BE2C (cell line): ENCODE measurements at regions not wholly inside any gene's neighbourhood (a gene's known extent, or its start where the extent isn't known, plus 50 kb on each side); places are given as distances from the start of the nearest gene placed in this dataset.

Source experiments
- DNase-seq: peaks from one replicate; pipeline ENCODE4 v3.0.0-alpha.2; 2020
- H3K27me3 ChIP-seq: fragments of 250-450 bp; sonication (Bioruptor Pico); 2 replicates; pipeline ENCODE4 v1.5.1; 2020; ENCODE audit warnings: mild to moderate bottlenecking
- H3K36me3 ChIP-seq: fragments of 250-450 bp; sonication (Bioruptor Pico); 2 replicates; pipeline ENCODE4 v1.5.1; 2020; ENCODE audit warnings: mild to moderate bottlenecking
- H3K4me1 ChIP-seq: fragments of 250-450 bp; sonication (Bioruptor Pico); 2 replicates; pipeline ENCODE4 v1.5.1; 2020
- H3K4me3 ChIP-seq: 2 replicates; pipeline ENCODE4 v1.5.1; 2011; ENCODE audit warnings: low read depth, low read length
- H3K9me3 ChIP-seq: fragments of 250-450 bp; sonication (Bioruptor Pico); 2 replicates; pipeline ENCODE4 v1.5.1; 2020
- TF ChIP-seq, protein P1 (sequence below): IDR thresholded peaks from 2 replicates; pipeline ENCODE4 v1.5.1; 2012; ENCODE audit warnings: mild to moderate bottlenecking, low read depth, low read length

DNA sequence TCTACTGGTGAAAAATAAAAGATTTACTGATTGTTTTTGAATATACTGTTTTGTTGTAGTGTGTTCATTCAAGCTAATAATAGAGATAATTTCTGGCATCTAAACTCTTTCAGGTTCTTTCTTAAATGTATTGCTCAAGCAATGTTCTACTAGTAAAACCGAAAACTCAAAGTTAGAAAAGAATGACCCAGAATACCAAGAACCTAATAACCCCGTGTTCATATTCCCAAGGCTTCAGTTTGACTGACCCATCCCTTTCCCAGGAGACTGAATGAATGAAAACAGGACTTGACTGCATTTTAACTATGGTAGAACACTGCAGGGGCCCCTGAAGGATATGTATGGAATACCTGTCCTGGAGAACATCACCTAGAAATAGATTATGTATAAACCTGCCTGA is 375.3 kb downstream of the MAFB start:
- Histone ChIP-seq H3K27me3 (no peaks in the 10 kb centered on the region), H3K4me1 (no peaks in the 10 kb centered on the region), H3K9me3 (no peaks in the 10 kb centered on the region), H3K36me3 (no peaks in the 10 kb centered on the region), H3K4me3 (no peak overlapping the region)
- DNase-seq: no peak
- TF ChIP-seq, protein P1, sequence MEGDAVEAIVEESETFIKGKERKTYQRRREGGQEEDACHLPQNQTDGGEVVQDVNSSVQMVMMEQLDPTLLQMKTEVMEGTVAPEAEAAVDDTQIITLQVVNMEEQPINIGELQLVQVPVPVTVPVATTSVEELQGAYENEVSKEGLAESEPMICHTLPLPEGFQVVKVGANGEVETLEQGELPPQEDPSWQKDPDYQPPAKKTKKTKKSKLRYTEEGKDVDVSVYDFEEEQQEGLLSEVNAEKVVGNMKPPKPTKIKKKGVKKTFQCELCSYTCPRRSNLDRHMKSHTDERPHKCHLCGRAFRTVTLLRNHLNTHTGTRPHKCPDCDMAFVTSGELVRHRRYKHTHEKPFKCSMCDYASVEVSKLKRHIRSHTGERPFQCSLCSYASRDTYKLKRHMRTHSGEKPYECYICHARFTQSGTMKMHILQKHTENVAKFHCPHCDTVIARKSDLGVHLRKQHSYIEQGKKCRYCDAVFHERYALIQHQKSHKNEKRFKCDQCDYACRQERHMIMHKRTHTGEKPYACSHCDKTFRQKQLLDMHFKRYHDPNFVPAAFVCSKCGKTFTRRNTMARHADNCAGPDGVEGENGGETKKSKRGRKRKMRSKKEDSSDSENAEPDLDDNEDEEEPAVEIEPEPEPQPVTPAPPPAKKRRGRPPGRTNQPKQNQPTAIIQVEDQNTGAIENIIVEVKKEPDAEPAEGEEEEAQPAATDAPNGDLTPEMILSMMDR: no peak

DNA sequence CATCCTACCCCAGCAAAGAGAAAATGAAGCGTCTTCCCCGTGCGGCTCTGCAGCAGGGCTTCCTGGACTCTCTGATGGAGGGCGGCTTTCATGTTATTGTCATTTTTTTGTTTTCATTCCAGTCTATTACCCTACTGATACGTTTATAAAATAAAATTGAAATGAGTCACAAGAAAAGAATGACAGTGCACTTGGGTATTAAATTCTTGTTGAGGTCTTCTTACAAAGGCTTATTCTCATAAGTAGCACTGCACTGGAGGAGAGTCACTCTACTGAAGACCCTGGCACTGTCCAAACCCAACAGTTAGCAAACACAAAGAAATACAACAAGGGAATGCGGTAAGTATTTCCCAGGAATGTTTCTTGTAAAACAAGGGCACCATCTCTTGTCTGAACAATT is 379.3 kb downstream of the MAFB start:
- H3K27me3 ChIP-seq: no peaks in the 10 kb centered on the region

DNA sequence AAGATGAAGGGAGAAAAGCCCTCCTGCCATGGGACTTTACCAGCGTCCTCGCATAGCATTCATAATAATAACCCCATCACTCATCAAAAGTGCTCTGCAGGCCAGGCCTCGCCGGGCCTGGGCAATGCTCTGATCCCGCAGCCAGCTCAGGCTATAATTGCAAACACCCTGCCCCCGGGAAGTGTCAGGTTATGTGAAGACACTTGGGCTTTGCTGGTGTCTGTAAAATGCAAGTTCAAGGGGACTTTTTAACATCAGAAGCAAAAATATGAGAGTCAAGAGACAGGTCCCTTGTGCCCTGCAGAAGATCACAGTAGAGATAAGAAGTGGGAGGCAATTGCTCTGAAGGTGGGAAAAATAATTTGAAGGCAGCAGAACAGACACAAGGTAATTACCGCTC is 381.0 kb downstream of the MAFB start:
- H3K36me3 ChIP-seq: no peaks in the 10 kb centered on the region
- DNase-seq: no peak
- no peaks in the 10 kb centered on the region for H3K9me3 ChIP-seq
- H3K4me3 ChIP-seq: no peak overlapping the region
- H3K27me3 ChIP-seq: no peaks in the 10 kb centered on the region
- TF ChIP-seq, protein P1: no peak
- no peaks in the 10 kb centered on the region for H3K4me1 ChIP-seq

More for the DNA sequence above, 379.3 kb downstream of the MAFB start:
- Histone ChIP-seq H3K4me1 (no peaks in the 10 kb centered on the region), H3K36me3 (no peaks in the 10 kb centered on the region), H3K9me3 (no peaks in the 10 kb centered on the region), H3K4me3 (no peak overlapping the region)
- no peak for DNase-seq
- TF ChIP-seq, protein P1: no peak

DNA sequence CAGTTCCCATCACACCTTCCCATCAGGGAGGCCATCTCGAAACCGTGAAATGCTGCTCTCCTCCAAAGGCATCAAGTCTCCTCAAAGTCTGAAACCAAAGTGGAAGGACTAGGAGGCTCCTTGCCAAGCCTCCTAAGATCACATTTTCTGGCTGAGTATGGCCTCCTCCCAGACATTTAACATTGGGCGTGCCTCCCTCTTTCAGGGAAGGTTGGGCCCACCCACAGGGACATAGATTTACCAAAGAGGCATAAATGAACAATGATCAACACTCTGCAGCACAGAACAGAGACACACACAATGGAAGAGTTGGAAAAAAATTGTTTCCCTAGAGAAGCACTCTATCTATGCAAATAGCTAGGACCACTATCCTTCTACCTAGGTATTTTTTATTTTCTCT is 381.8 kb downstream of the MAFB start:
- H3K4me3 ChIP-seq: no peak overlapping the region
- no peaks in the 10 kb centered on the region for H3K27me3 ChIP-seq
- no peak for DNase-seq
- TF ChIP-seq, protein P1: no peak
- no peaks in the 10 kb centered on the region for H3K9me3 ChIP-seq
- no peaks in the 10 kb centered on the region for H3K4me1 ChIP-seq
- no peaks in the 10 kb centered on the region for H3K36me3 ChIP-seq

DNA sequence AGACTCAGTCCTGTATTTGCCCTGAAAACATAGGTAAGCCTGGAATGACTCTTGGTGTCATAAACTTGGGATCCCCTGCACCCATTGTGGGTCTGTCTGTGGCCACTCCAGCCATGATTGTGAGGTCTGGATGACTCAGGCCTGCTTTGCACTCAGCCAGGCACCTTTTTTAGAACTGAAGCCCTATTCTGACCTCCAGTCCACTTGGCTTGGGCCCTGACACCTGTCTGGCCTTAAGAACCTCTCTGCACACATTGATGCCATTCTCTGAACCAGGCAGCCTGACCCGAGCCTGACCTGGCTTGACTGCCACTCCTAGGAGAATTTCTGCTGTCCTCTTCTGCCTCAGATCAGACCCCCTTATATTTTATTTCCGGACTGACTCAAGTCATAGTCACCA is 383.7 kb downstream of the MAFB start:
- no peaks in the 10 kb centered on the region for H3K4me1 ChIP-seq
- no peak for DNase-seq
- TF ChIP-seq, protein P1: no peak
- no peak overlapping the region for H3K4me3 ChIP-seq
- no peaks in the 10 kb centered on the region for H3K9me3 ChIP-seq
- no peaks in the 10 kb centered on the region for H3K27me3 ChIP-seq
- no peaks in the 10 kb centered on the region for H3K36me3 ChIP-seq

DNA sequence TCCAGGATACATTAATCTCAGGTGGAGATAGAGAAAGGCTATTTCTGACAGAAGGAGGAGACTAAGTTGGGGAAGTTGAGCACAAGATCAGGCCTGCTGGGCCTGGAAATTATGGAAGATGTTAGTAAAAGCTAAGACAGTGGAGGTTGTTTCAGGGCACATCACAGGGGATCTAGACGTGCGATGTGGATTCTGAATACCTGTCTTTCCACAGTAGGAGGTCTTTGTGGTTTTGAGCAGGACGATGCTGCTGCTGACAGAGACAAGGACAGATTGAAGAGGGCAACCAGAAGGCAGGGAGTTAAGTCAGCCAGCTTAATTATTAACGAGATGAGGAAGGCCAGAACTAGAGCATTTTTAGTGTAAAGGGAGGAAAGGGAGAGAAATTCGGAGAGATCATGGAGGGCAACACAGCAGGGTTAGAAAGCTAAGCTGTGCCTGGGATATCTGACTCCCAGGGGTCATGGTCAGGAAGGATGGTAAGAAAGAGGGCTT is 384.9 kb downstream of the MAFB start:
- Histone ChIP-seq H3K4me1 (no peaks in the 10 kb centered on the region), H3K36me3 (no peaks in the 10 kb centered on the region), H3K9me3 (no peaks in the 10 kb centered on the region), H3K4me3 (no peak overlapping the region), H3K27me3 (no peaks in the 10 kb centered on the region)
- TF ChIP-seq, protein P1: no peak
- no peak for DNase-seq
